Peyer's patch (tissue), 4 donors: ENCODE measurements at regions not wholly inside any gene's neighbourhood (a gene's known extent, or its start where the extent isn't known, plus 50 kb on each side); places are given as distances from the start of the nearest gene placed in this dataset.

Experiments used
- DNase-seq, 3 donors: peaks; one replicate each; pipeline ENCODE4 v3.0.0-alpha.2; 2017 to 2019
- H3K27ac ChIP-seq, 4 donors: fragments of 200-600 bp; sonication (generic); one replicate each; pipeline ENCODE4 v1.5.1; 2016 to 2019
- H3K27me3 ChIP-seq, 2 donors: fragments of 200-600 bp; sonication (generic); one replicate each; pipeline ENCODE4 v1.5.1; 2019
- H3K36me3 ChIP-seq, 3 donors: fragments of 200-600 bp; sonication (generic); one replicate each; pipeline ENCODE4 v1.5.1; 2016 to 2019
- H3K4me1 ChIP-seq, 4 donors: fragments of 200-600 bp; sonication (generic); one replicate each; pipeline ENCODE4 v1.5.1; 2016 to 2019
- H3K4me3 ChIP-seq, 4 donors: fragments of 200-600 bp; sonication (generic); 1 replicate in 3 of 4; 2 replicates in 1 of 4; pipeline ENCODE4 v1.5.1; 2016 to 2019; ENCODE audit warnings: mild to moderate bottlenecking in 1 of 4
- H3K9me3 ChIP-seq, 4 donors: fragments of 200-600 bp; sonication (generic); one replicate each; pipeline ENCODE4 v1.5.1; 2016 to 2019; ENCODE audit warnings: mild to moderate bottlenecking in 1 of 4
- POLR2A ChIP-seq, 2 donors: fragments of 450-650 bp; IDR thresholded peaks; one replicate each; pipeline ENCODE4 v1.5.1; 2017; ENCODE audit warnings: antibody characterized with exemption in 2 of 2, mild to moderate bottlenecking in 2 of 2, moderate library complexity in 2 of 2
- TF ChIP-seq, protein P1 (sequence below), 6 experiments: fragments of 450-650 bp in 4 of 6; fragments of 200-600 bp in 2 of 6; sonication (generic) in 1 of 6; IDR thresholded peaks; one replicate each; pipeline ENCODE4 v1.5.1; 2017 to 2019; ENCODE audit warnings: antibody characterized with exemption in 6 of 6, mild to moderate bottlenecking in 3 of 6, moderate library complexity in 1 of 6

- no peak for DNase-seq
- no peaks in the 10 kb centered on the region for H3K4me1 ChIP-seq
- no peak overlapping the region for H3K27ac ChIP-seq
- TF ChIP-seq, protein P1, sequence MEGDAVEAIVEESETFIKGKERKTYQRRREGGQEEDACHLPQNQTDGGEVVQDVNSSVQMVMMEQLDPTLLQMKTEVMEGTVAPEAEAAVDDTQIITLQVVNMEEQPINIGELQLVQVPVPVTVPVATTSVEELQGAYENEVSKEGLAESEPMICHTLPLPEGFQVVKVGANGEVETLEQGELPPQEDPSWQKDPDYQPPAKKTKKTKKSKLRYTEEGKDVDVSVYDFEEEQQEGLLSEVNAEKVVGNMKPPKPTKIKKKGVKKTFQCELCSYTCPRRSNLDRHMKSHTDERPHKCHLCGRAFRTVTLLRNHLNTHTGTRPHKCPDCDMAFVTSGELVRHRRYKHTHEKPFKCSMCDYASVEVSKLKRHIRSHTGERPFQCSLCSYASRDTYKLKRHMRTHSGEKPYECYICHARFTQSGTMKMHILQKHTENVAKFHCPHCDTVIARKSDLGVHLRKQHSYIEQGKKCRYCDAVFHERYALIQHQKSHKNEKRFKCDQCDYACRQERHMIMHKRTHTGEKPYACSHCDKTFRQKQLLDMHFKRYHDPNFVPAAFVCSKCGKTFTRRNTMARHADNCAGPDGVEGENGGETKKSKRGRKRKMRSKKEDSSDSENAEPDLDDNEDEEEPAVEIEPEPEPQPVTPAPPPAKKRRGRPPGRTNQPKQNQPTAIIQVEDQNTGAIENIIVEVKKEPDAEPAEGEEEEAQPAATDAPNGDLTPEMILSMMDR (IDR thresholded peaks at IDR 0.05) = no peak
- TF ChIP-seq POLR2A (IDR thresholded peaks at IDR 0.05) = no peak
- H3K36me3 ChIP-seq = no peaks in the 10 kb centered on the region
- no peaks in the 10 kb centered on the region for H3K27me3 ChIP-seq
- no peak overlapping the region for H3K4me3 ChIP-seq
- H3K9me3 ChIP-seq = peaks cover 0 to 7% (median 1%) of the 10 kb centered on the region in 4 donors
These were observed 160.7 kb upstream of the ARID1B start for GRCh38 chr6:156616495-156616894.

DNA sequence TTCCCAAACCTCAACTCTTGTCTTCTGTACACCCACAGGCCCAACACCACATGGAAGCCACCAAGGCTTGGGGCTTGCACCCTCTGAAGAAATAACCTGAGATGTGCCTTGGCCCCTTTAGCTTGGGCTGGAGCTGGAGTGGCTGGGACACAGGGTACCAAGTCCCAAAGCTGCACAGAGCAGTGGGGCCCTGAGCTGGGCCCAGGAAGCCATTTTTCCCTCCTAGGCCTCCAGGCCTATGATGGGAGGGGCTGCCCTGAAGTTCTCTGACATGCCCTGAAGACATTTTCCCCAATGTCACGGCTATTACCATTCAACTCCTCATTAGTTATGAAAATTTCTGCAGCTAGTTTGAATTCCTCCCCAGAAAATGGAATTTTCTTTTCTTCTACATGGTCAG lies 163.2 kb upstream of the ARID1B start:
- no peak overlapping the region for H3K4me3 ChIP-seq
- no peak for DNase-seq
- H3K27ac ChIP-seq = no peak overlapping the region
- no peaks in the 10 kb centered on the region for H3K27me3 ChIP-seq
- no peaks in the 10 kb centered on the region for H3K36me3 ChIP-seq
- TF ChIP-seq, protein P1 (IDR thresholded peaks at IDR 0.05) = no peak
- TF ChIP-seq POLR2A (IDR thresholded peaks at IDR 0.05) = no peak
- H3K4me1 ChIP-seq = no peaks in the 10 kb centered on the region
- peaks cover 0 to 8% (median 4%) of the 10 kb centered on the region in 4 donors for H3K9me3 ChIP-seq

- no peak overlapping the region for H3K4me3 ChIP-seq
- no peak overlapping the region for H3K27ac ChIP-seq
- TF ChIP-seq, protein P1 (IDR thresholded peaks at IDR 0.05) = no peak
- no peak for TF ChIP-seq POLR2A (IDR thresholded peaks at IDR 0.05)
- H3K27me3 ChIP-seq = no peaks in the 10 kb centered on the region
- no peak for DNase-seq
- H3K36me3 ChIP-seq = no peaks in the 10 kb centered on the region
- no peaks in the 10 kb centered on the region for H3K4me1 ChIP-seq
- H3K9me3 ChIP-seq = peaks cover 0 to 8% (median 4%) of the 10 kb centered on the region in 4 donors
These were observed 164.8 kb upstream of the ARID1B start for GRCh38 chr6:156612361-156612760.

- no peak overlapping the region for H3K4me3 ChIP-seq
- H3K27ac ChIP-seq = no peak overlapping the region
- no peaks in the 10 kb centered on the region for H3K4me1 ChIP-seq
- no peaks in the 10 kb centered on the region for H3K27me3 ChIP-seq
- DNase-seq = no peak
- H3K36me3 ChIP-seq = no peaks in the 10 kb centered on the region
- H3K9me3 ChIP-seq = no peaks in the 10 kb centered on the region
- TF ChIP-seq, protein P1 (IDR thresholded peaks at IDR 0.05) = no peak
- TF ChIP-seq POLR2A (IDR thresholded peaks at IDR 0.05) = no peak
These were observed 175.2 kb upstream of the ARID1B start for GRCh38 chr6:156602066-156602385.

GRCh38 chr6:156601152-156602065 lies 175.8 kb upstream of the ARID1B start:
- Histone ChIP-seq H3K36me3 (no peaks in the 10 kb centered on the region), H3K9me3 (no peaks in the 10 kb centered on the region), H3K4me1 (no peaks in the 10 kb centered on the region), H3K27ac (peak overlapping the region in 1 of 4 donors; percentile 52), H3K27me3 (no peaks in the 10 kb centered on the region), H3K4me3 (no peak overlapping the region)
- DNase-seq = no peak
- TF ChIP-seq, protein P1 (IDR thresholded peaks at IDR 0.05) = no peak
- no peak for TF ChIP-seq POLR2A (IDR thresholded peaks at IDR 0.05)
